Esophagus squamous epithelium (tissue), 5 donors: ENCODE measurements at regions not wholly inside any gene's neighbourhood (a gene's known extent, or its start where the extent isn't known, plus 50 kb on each side); places are given as distances from the start of the nearest gene placed in this dataset.
"Not testable (repeated sequence)": the region's sequence is repeated elsewhere in the genome, so short reads cannot be mapped to it uniquely, and the experiment has no call there.

Experiments
- DNase-seq: peaks from one replicate; lab custom pipeline; 2025; lab: John Stamatoyannopoulos, UW
- H3K27ac ChIP-seq, 4 donors: fragments of 200-600 bp; sonication (generic); one replicate each; pipeline ENCODE4 v1.5.1; 2016 to 2019; ENCODE audit warnings: mild to moderate bottlenecking in 1 of 4
- H3K27me3 ChIP-seq, 4 donors: fragments of 200-600 bp; sonication (generic); 1 replicate in 3 of 4; 2 replicates in 1 of 4; pipeline versions ENCODE4 v1.5.1 to v1.6.0; 2017 to 2021; ENCODE audit warnings: antibody characterized with exemption in 1 of 4
- H3K36me3 ChIP-seq, 3 donors: fragments of 200-600 bp; sonication (generic); one replicate each; pipeline ENCODE4 v1.5.1; 2016 to 2019
- H3K4me1 ChIP-seq, 3 donors: fragments of 200-600 bp; sonication (generic); one replicate each; pipeline ENCODE4 v1.5.1; 2017 to 2019
- H3K4me3 ChIP-seq, 4 donors: fragments of 200-600 bp; sonication (generic); 1 replicate in 3 of 4; 2 replicates in 1 of 4; pipeline ENCODE4 v1.5.1; 2016 to 2019; ENCODE audit warnings: mild to moderate bottlenecking in 2 of 4, moderate library complexity in 1 of 4
- H3K9me3 ChIP-seq, 3 donors: fragments of 200-600 bp; sonication (generic); one replicate each; pipeline ENCODE4 v1.5.1; 2016 to 2019
- POLR2A ChIP-seq, 4 donors: fragments of 450-650 bp; IDR thresholded peaks; one replicate each; pipeline ENCODE4 v1.6.1; 2017; ENCODE audit warnings: antibody characterized with exemption in 4 of 4, mild to moderate bottlenecking in 4 of 4, moderate library complexity in 3 of 4
- WGBS, 2 donors: methylation state at CpG; one replicate each; pipeline ENCODE4 v1.1.5; 2018; 5-methylcytosine and 5-hydroxymethylcytosine counted together
- intact Hi-C: fragments of 100-400 bp; cut with DNase I; formaldehyde crosslinking; loops from one replicate; pipeline ENCODE4 v1.15.0; 2022
- TF ChIP-seq, protein P1 (sequence below), 6 experiments: fragments of 450-650 bp in 4 of 6; fragments of 200-600 bp in 2 of 6; sonication (generic) in 2 of 6; IDR thresholded peaks; one replicate each; pipeline ENCODE4 v1.5.1; 2016 to 2019; ENCODE audit warnings: antibody characterized with exemption in 6 of 6, mild to moderate bottlenecking in 4 of 6, moderate library complexity in 4 of 6
- donor health status: DM: yes; HTN: yes; CAD: no.

GRCh38 chr14:43745746-43746145, 761.3 kb downstream of the FSCB start:
- intact Hi-C loops, result no loop called here

GRCh38 chr14:43735932-43736331, 771.2 kb downstream of the FSCB start:
- no peak for TF ChIP-seq POLR2A (IDR thresholded peaks at IDR 0.05)
- TF ChIP-seq, protein P1, sequence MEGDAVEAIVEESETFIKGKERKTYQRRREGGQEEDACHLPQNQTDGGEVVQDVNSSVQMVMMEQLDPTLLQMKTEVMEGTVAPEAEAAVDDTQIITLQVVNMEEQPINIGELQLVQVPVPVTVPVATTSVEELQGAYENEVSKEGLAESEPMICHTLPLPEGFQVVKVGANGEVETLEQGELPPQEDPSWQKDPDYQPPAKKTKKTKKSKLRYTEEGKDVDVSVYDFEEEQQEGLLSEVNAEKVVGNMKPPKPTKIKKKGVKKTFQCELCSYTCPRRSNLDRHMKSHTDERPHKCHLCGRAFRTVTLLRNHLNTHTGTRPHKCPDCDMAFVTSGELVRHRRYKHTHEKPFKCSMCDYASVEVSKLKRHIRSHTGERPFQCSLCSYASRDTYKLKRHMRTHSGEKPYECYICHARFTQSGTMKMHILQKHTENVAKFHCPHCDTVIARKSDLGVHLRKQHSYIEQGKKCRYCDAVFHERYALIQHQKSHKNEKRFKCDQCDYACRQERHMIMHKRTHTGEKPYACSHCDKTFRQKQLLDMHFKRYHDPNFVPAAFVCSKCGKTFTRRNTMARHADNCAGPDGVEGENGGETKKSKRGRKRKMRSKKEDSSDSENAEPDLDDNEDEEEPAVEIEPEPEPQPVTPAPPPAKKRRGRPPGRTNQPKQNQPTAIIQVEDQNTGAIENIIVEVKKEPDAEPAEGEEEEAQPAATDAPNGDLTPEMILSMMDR (IDR thresholded peaks at IDR 0.05), result no peak
- no peak for DNase-seq
- intact Hi-C loops, result no loop called here
- H3K36me3 ChIP-seq, result no peaks in the 10 kb centered on the region
- WGBS, 2 donors, result 32 to 35% methylated on average over 3 of the region's 3 CpGs
- H3K9me3 ChIP-seq, result no peaks in the 10 kb centered on the region
- no peak overlapping the region for H3K4me3 ChIP-seq
- H3K27ac ChIP-seq, result no peak overlapping the region
- no peaks in the 10 kb centered on the region for H3K4me1 ChIP-seq
- H3K27me3 ChIP-seq, result no peaks in the 10 kb centered on the region

More at GRCh38 chr14:43745746-43746145, 761.3 kb downstream of the FSCB start:
- no peaks in the 10 kb centered on the region for H3K27me3 ChIP-seq
- 92 to 94% methylated on average over 1 of the region's 1 CpG for WGBS, 2 donors
- H3K36me3 ChIP-seq, result no peaks in the 10 kb centered on the region
- TF ChIP-seq POLR2A (IDR thresholded peaks at IDR 0.05), result no peak
- TF ChIP-seq, protein P1 (IDR thresholded peaks at IDR 0.05), result no peak
- DNase-seq, result no peak
- H3K4me3 ChIP-seq, result no peak overlapping the region
- no peaks in the 10 kb centered on the region for H3K9me3 ChIP-seq
- H3K4me1 ChIP-seq, result no peaks in the 10 kb centered on the region
- no peak overlapping the region for H3K27ac ChIP-seq

- 40 to 43% methylated on average over 4 of the region's 4 CpGs for WGBS, 2 donors
- no peaks in the 10 kb centered on the region for H3K4me1 ChIP-seq
- H3K27me3 ChIP-seq, result no peaks in the 10 kb centered on the region
- no peak for DNase-seq
- no peaks in the 10 kb centered on the region for H3K9me3 ChIP-seq
- H3K27ac ChIP-seq, result no peak overlapping the region
- no peaks in the 10 kb centered on the region for H3K36me3 ChIP-seq
- intact Hi-C loops, result no loop called here
- TF ChIP-seq POLR2A (IDR thresholded peaks at IDR 0.05), result no peak
- TF ChIP-seq, protein P1 (IDR thresholded peaks at IDR 0.05), result no peak
- H3K4me3 ChIP-seq, result no peak overlapping the region
These were observed 777.9 kb downstream of the FSCB start for GRCh38 chr14:43729143-43729542.

- Histone ChIP-seq H3K4me1 (no peaks in the 10 kb centered on the region), H3K27ac (no peak overlapping the region), H3K36me3 (no peaks in the 10 kb centered on the region), H3K4me3 (no peak overlapping the region), H3K27me3 (no peaks in the 10 kb centered on the region), H3K9me3 (no peaks in the 10 kb centered on the region)
- DNase-seq, result no peak
- no peak for TF ChIP-seq POLR2A (IDR thresholded peaks at IDR 0.05)
- TF ChIP-seq, protein P1 (IDR thresholded peaks at IDR 0.05), result no peak
- intact Hi-C loops, result no loop called here
These were observed 800.2 kb downstream of the FSCB start for GRCh38 chr14:43706900-43707299.

GRCh38 chr14:43698561-43699284, 808.4 kb downstream of the FSCB start:
- H3K36me3 ChIP-seq, intact Hi-C loops, H3K4me1 ChIP-seq, H3K4me3 ChIP-seq, H3K9me3 ChIP-seq, H3K27ac ChIP-seq, DNase-seq, H3K27me3 ChIP-seq: not testable (repeated sequence)
- WGBS, 2 donors, result 84 to 90% methylated on average over 8 to 16 of the region's 20 CpGs
